Osteoblast (primary cell): ENCODE measurements at regions not wholly inside any gene's neighbourhood (a gene's known extent, or its start where the extent isn't known, plus 50 kb on each side); places are given as distances from the start of the nearest gene placed in this dataset.
"Not testable (repeated sequence)": the region's sequence is repeated elsewhere in the genome, so short reads cannot be mapped to it uniquely, and the experiment has no call there.

ENCODE experiments used
- DNase-seq: peaks from one replicate; pipeline ENCODE4 v3.0.0; 2011; ENCODE audit warnings: low spot score, mixed read lengths; ENCODE audit not compliant: insufficient read length; ENCODE audit errors: missing footprints
- H2AFZ ChIP-seq: 2 replicates; pipeline ENCODE4 v1.6.0; 2011; ENCODE audit warnings: mild to moderate bottlenecking, low read length
- H3K27ac ChIP-seq: 2 replicates; pipeline ENCODE4 v1.5.1; 2011; ENCODE audit warnings: mild to moderate bottlenecking, low read depth, low read length, moderate library complexity
- H3K27me3 ChIP-seq: 2 replicates; pipeline ENCODE4 v1.6.0; 2012; ENCODE audit warnings: mild to moderate bottlenecking, control low read depth, inconsistent platforms, low read length, moderate library complexity; ENCODE audit not compliant: insufficient read depth
- H3K36me3 ChIP-seq: 2 replicates; pipeline ENCODE4 v1.5.1; 2011; ENCODE audit warnings: mild to moderate bottlenecking, low read length, control low read depth, moderate library complexity; ENCODE audit not compliant: insufficient read depth
- H3K4me1 ChIP-seq: 2 replicates; pipeline ENCODE4 v1.5.1; 2011; ENCODE audit warnings: mild to moderate bottlenecking, low read length, control low read depth, moderate library complexity; ENCODE audit not compliant: insufficient read depth
- H3K4me2 ChIP-seq: 2 replicates; pipeline ENCODE4 v1.6.0; 2011; ENCODE audit warnings: mild to moderate bottlenecking, low read length; ENCODE audit not compliant: insufficient read depth
- H3K4me3 ChIP-seq: fragments of 200-600 bp; sonication (generic); 3 replicates; pipeline ENCODE4 v1.5.1; 2012; ENCODE audit warnings: mild to moderate bottlenecking, low read length, inconsistent platforms; ENCODE audit not compliant: insufficient read depth
- H3K79me2 ChIP-seq: 2 replicates; pipeline ENCODE4 v1.6.0; 2012; ENCODE audit warnings: mild to moderate bottlenecking, low read length, control low read depth, inconsistent platforms; ENCODE audit not compliant: insufficient read depth
- H3K9me3 ChIP-seq: 2 replicates; pipeline ENCODE4 v1.5.1; 2011; ENCODE audit warnings: low read depth, low read length, control low read depth
- H4K20me1 ChIP-seq: 2 replicates; pipeline ENCODE4 v1.6.0; 2012; ENCODE audit warnings: mild to moderate bottlenecking, low read length, control low read depth; ENCODE audit not compliant: insufficient read depth
- CTCF ChIP-seq: IDR thresholded peaks from 2 replicates; pipeline ENCODE4 v1.5.1; 2011; ENCODE audit warnings: mild to moderate bottlenecking, low read depth, low read length, moderate library complexity; ENCODE audit errors: extremely low read depth

GRCh38 chr9:24899463-24899862 is 353.8 kb upstream of the IZUMO3 start:
- no peak overlapping the region for H3K27ac ChIP-seq
- H3K4me2 ChIP-seq = no peak overlapping the region
- H3K4me1 ChIP-seq = no peaks in the 10 kb centered on the region
- no peaks in the 10 kb centered on the region for H3K36me3 ChIP-seq
- no peaks in the 10 kb centered on the region for H4K20me1 ChIP-seq
- H3K4me3 ChIP-seq = no peak overlapping the region
- TF ChIP-seq CTCF = no peak
- H3K9me3 ChIP-seq = peaks cover 2% of the 10 kb centered on the region
- H3K79me2 ChIP-seq = no peaks in the 10 kb centered on the region
- DNase-seq = no peak
- H2AFZ ChIP-seq = no peak overlapping the region
- no peaks in the 10 kb centered on the region for H3K27me3 ChIP-seq

- Histone ChIP-seq H2AFZ (no peak overlapping the region), H4K20me1 (no peaks in the 10 kb centered on the region), H3K4me3 (no peak overlapping the region), H3K4me1 (no peaks in the 10 kb centered on the region), H3K79me2 (no peaks in the 10 kb centered on the region), H3K27ac (no peak overlapping the region), H3K36me3 (no peaks in the 10 kb centered on the region), H3K9me3 (peaks cover 2% of the 10 kb centered on the region), H3K27me3 (no peaks in the 10 kb centered on the region), H3K4me2 (no peak overlapping the region)
- TF ChIP-seq CTCF = no peak
- DNase-seq = no peak
Measured at GRCh38 chr9:24897826-24898225, 352.1 kb upstream of the IZUMO3 start.

GRCh38 chr9:24881361-24881760 is 335.7 kb upstream of the IZUMO3 start:
- H3K36me3 ChIP-seq = no peaks in the 10 kb centered on the region
- H3K27me3 ChIP-seq = no peaks in the 10 kb centered on the region
- no peak overlapping the region for H2AFZ ChIP-seq
- no peaks in the 10 kb centered on the region for H3K79me2 ChIP-seq
- no peak overlapping the region for H3K4me2 ChIP-seq
- H3K9me3 ChIP-seq = no peaks in the 10 kb centered on the region
- TF ChIP-seq CTCF = no peak
- H4K20me1 ChIP-seq = no peaks in the 10 kb centered on the region
- H3K4me3 ChIP-seq = no peak overlapping the region
- H3K4me1 ChIP-seq = no peaks in the 10 kb centered on the region
- DNase-seq = no peak
- no peak overlapping the region for H3K27ac ChIP-seq

GRCh38 chr9:24879591-24879990 is 333.9 kb upstream of the IZUMO3 start:
- Histone ChIP-seq H3K9me3 (no peaks in the 10 kb centered on the region), H3K27me3 (no peaks in the 10 kb centered on the region), H4K20me1 (no peaks in the 10 kb centered on the region), H3K4me2 (no peak overlapping the region), H3K4me3 (no peak overlapping the region), H3K27ac (no peak overlapping the region), H2AFZ (no peak overlapping the region), H3K36me3 (no peaks in the 10 kb centered on the region), H3K4me1 (no peaks in the 10 kb centered on the region), H3K79me2 (no peaks in the 10 kb centered on the region)
- DNase-seq = no peak
- no peak for TF ChIP-seq CTCF

GRCh38 chr9:24856601-24857000 is 310.9 kb upstream of the IZUMO3 start:
- H4K20me1 ChIP-seq, H3K79me2 ChIP-seq, H3K27ac ChIP-seq, H3K4me3 ChIP-seq, H3K4me1 ChIP-seq, H3K27me3 ChIP-seq, H3K9me3 ChIP-seq, H2AFZ ChIP-seq, H3K4me2 ChIP-seq, DNase-seq, H3K36me3 ChIP-seq: not testable (repeated sequence)
